Mucosa of stomach (tissue), 1 donor: ENCODE measurements at regions not wholly inside any gene's neighbourhood (a gene's known extent, or its start where the extent isn't known, plus 50 kb on each side); places are given as distances from the start of the nearest gene placed in this dataset.

ENCODE experiments used
- H3K27me3 ChIP-seq: one replicate; pipeline ENCODE4 v1.7.0; 2013; ENCODE audit warnings: mild to moderate bottlenecking, low read length; ENCODE audit not compliant: control insufficient read depth, insufficient read depth
- H3K36me3 ChIP-seq: one replicate; pipeline ENCODE4 v1.7.0; 2013; ENCODE audit warnings: low read length; ENCODE audit not compliant: control insufficient read depth, insufficient read depth
- H3K4me1 ChIP-seq: one replicate; pipeline ENCODE4 v1.7.0; 2013; ENCODE audit warnings: mild to moderate bottlenecking, low read length; ENCODE audit not compliant: control insufficient read depth, insufficient read depth
- H3K4me3 ChIP-seq: one replicate; pipeline ENCODE4 v1.7.0; 2013; ENCODE audit warnings: low read length
- H3K9ac ChIP-seq: one replicate; pipeline ENCODE4 v1.7.0; 2013; ENCODE audit warnings: mild to moderate bottlenecking, low read length, moderate library complexity
- H3K9me3 ChIP-seq: one replicate; pipeline ENCODE4 v1.7.0; 2013; ENCODE audit warnings: mild to moderate bottlenecking, low read length, moderate library complexity; ENCODE audit not compliant: control insufficient read depth
- donor health status: Pancreatic carcinoma.

GRCh38 chr1:243943671-243944428 lies 93.8 kb upstream of the AKT3 start:
- H3K36me3 ChIP-seq, result no peaks in the 10 kb centered on the region
- H3K27me3 ChIP-seq, result peaks cover 6% of the 10 kb centered on the region
- H3K4me1 ChIP-seq, result no peaks in the 10 kb centered on the region
- no peak overlapping the region for H3K9ac ChIP-seq
- no peaks in the 10 kb centered on the region for H3K9me3 ChIP-seq
- no peak overlapping the region for H3K4me3 ChIP-seq

GRCh38 chr1:243942196-243943150 lies 92.4 kb upstream of the AKT3 start:
- Histone ChIP-seq H3K4me1 (no peaks in the 10 kb centered on the region), H3K9me3 (no peaks in the 10 kb centered on the region), H3K4me3 (no peak overlapping the region), H3K9ac (no peak overlapping the region), H3K27me3 (peaks cover 6% of the 10 kb centered on the region), H3K36me3 (no peaks in the 10 kb centered on the region)

GRCh38 chr1:243940451-243940850 lies 90.4 kb upstream of the AKT3 start:
- Histone ChIP-seq H3K36me3 (no peaks in the 10 kb centered on the region), H3K4me3 (no peak overlapping the region), H3K9me3 (no peaks in the 10 kb centered on the region), H3K27me3 (no peaks in the 10 kb centered on the region), H3K4me1 (no peaks in the 10 kb centered on the region), H3K9ac (no peak overlapping the region)

GRCh38 chr1:243939167-243939848 lies 89.3 kb upstream of the AKT3 start:
- Histone ChIP-seq H3K9ac (no peak overlapping the region), H3K4me1 (no peaks in the 10 kb centered on the region), H3K36me3 (no peaks in the 10 kb centered on the region), H3K9me3 (no peaks in the 10 kb centered on the region), H3K4me3 (no peak overlapping the region), H3K27me3 (no peaks in the 10 kb centered on the region)

- H3K4me1 ChIP-seq, result no peaks in the 10 kb centered on the region
- no peaks in the 10 kb centered on the region for H3K9me3 ChIP-seq
- no peaks in the 10 kb centered on the region for H3K27me3 ChIP-seq
- no peaks in the 10 kb centered on the region for H3K36me3 ChIP-seq
- H3K4me3 ChIP-seq, result no peak overlapping the region
- no peak overlapping the region for H3K9ac ChIP-seq
These were observed 88.2 kb upstream of the AKT3 start for GRCh38 chr1:243938208-243938607.

- no peak overlapping the region for H3K4me3 ChIP-seq
- no peaks in the 10 kb centered on the region for H3K36me3 ChIP-seq
- no peak overlapping the region for H3K9ac ChIP-seq
- H3K9me3 ChIP-seq, result no peaks in the 10 kb centered on the region
- H3K27me3 ChIP-seq, result peaks cover 4% of the 10 kb centered on the region
- no peaks in the 10 kb centered on the region for H3K4me1 ChIP-seq
These were observed 83.5 kb upstream of the AKT3 start for GRCh38 chr1:243933495-243933894.

- H3K9me3 ChIP-seq, result no peaks in the 10 kb centered on the region
- H3K4me3 ChIP-seq, result no peak overlapping the region
- no peaks in the 10 kb centered on the region for H3K4me1 ChIP-seq
- no peak overlapping the region for H3K9ac ChIP-seq
- peaks cover 4% of the 10 kb centered on the region for H3K27me3 ChIP-seq
- H3K36me3 ChIP-seq, result no peaks in the 10 kb centered on the region
These were observed 81.9 kb upstream of the AKT3 start for GRCh38 chr1:243931957-243932356.

- H3K36me3 ChIP-seq, result no peaks in the 10 kb centered on the region
- H3K4me1 ChIP-seq, result no peaks in the 10 kb centered on the region
- H3K27me3 ChIP-seq, result peaks cover 4% of the 10 kb centered on the region
- H3K9me3 ChIP-seq, result no peaks in the 10 kb centered on the region
- H3K4me3 ChIP-seq, result no peak overlapping the region
- no peak overlapping the region for H3K9ac ChIP-seq
These were observed 81.0 kb upstream of the AKT3 start for GRCh38 chr1:243930822-243931671.

GRCh38 chr1:243927381-243927780 lies 77.3 kb upstream of the AKT3 start:
- Histone ChIP-seq H3K27me3 (peaks cover 4% of the 10 kb centered on the region), H3K9ac (no peak overlapping the region), H3K36me3 (no peaks in the 10 kb centered on the region), H3K9me3 (no peaks in the 10 kb centered on the region), H3K4me1 (no peaks in the 10 kb centered on the region), H3K4me3 (no peak overlapping the region)

- Histone ChIP-seq H3K4me1 (no peaks in the 10 kb centered on the region), H3K36me3 (no peaks in the 10 kb centered on the region), H3K9me3 (no peaks in the 10 kb centered on the region), H3K9ac (no peak overlapping the region), H3K4me3 (no peak overlapping the region), H3K27me3 (peaks cover 2% of the 10 kb centered on the region)
These were observed 76.8 kb upstream of the AKT3 start for GRCh38 chr1:243926803-243927245.

- no peaks in the 10 kb centered on the region for H3K27me3 ChIP-seq
- H3K36me3 ChIP-seq, result no peaks in the 10 kb centered on the region
- no peak overlapping the region for H3K9ac ChIP-seq
- no peak overlapping the region for H3K4me3 ChIP-seq
- no peaks in the 10 kb centered on the region for H3K9me3 ChIP-seq
- no peaks in the 10 kb centered on the region for H3K4me1 ChIP-seq
These were observed 76.3 kb upstream of the AKT3 start for GRCh38 chr1:243926299-243926698.
